ENCODE measurements at regions not wholly inside any gene's neighbourhood (a gene's known extent, or its start where the extent isn't known, plus 50 kb on each side); places are given as distances from the start of the nearest gene placed in this dataset.
"Not testable (repeated sequence)": the region's sequence is repeated elsewhere in the genome, so short reads cannot be mapped to it uniquely, and the experiment has no call there.

GRCh38 chr4:77282305-77282704 is 125.3 kb downstream of the CCNG2 start:
- no peak for TF ChIP-seq POLR2A (IDR thresholded peaks at IDR 0.05)
- no peak for TF ChIP-seq CTCF (IDR thresholded peaks at IDR 0.05)
- H3K9me3 ChIP-seq, result no peaks in the 10 kb centered on the region
- H3K27me3 ChIP-seq, result no peaks in the 10 kb centered on the region
- H3K27ac ChIP-seq, result no peak overlapping the region
- 42 to 54% methylated on average over 3 of the region's 3 CpGs for WGBS, 2 donors
- intact Hi-C loops (cut with DNase I), result no loop called here
- no peak overlapping the region for H3K4me3 ChIP-seq
- H3K36me3 ChIP-seq, result no peaks in the 10 kb centered on the region
- H3K4me1 ChIP-seq, result peaks cover 0 to 10% (median 0%) of the 10 kb centered on the region in 3 donors
- DNase-seq, result no peak

GRCh38 chr4:77284036-77284435 is 127.0 kb downstream of the CCNG2 start:
- intact Hi-C loops (cut with DNase I), result no loop called here
- TF ChIP-seq POLR2A (IDR thresholded peaks at IDR 0.05) (no peak), CTCF (IDR thresholded peaks at IDR 0.05) (no peak)
- DNase-seq, result no peak
- no peaks in the 10 kb centered on the region for H3K9me3 ChIP-seq
- no peak overlapping the region for H3K4me3 ChIP-seq
- WGBS, 2 donors, result 0 to 42% methylated on average over 2 of the region's 2 CpGs
- no peaks in the 10 kb centered on the region for H3K27me3 ChIP-seq
- no peak overlapping the region for H3K27ac ChIP-seq
- peaks cover 0 to 5% (median 0%) of the 10 kb centered on the region in 3 donors for H3K4me1 ChIP-seq
- no peaks in the 10 kb centered on the region for H3K36me3 ChIP-seq

- no peak for TF ChIP-seq POLR2A (IDR thresholded peaks at IDR 0.05)
- no peak for TF ChIP-seq CTCF (IDR thresholded peaks at IDR 0.05)
- Histone ChIP-seq H3K27me3 (no peaks in the 10 kb centered on the region), H3K4me1 (no peaks in the 10 kb centered on the region), H3K9me3 (no peaks in the 10 kb centered on the region), H3K36me3 (no peaks in the 10 kb centered on the region), H3K27ac (no peak overlapping the region), H3K4me3 (no peak overlapping the region)
- DNase-seq, result no peak
- WGBS, 2 donors, result 47 to 69% methylated on average over 1 of the region's 1 CpG
- intact Hi-C loops (cut with DNase I), result no loop called here
These were observed 129.9 kb downstream of the CCNG2 start for GRCh38 chr4:77286906-77287305.

GRCh38 chr4:77293426-77293825 is 136.4 kb downstream of the CCNG2 start:
- Histone ChIP-seq H3K9me3 (no peaks in the 10 kb centered on the region), H3K27me3 (no peaks in the 10 kb centered on the region), H3K27ac (no peak overlapping the region), H3K4me1 (no peaks in the 10 kb centered on the region), H3K4me3 (no peak overlapping the region), H3K36me3 (no peaks in the 10 kb centered on the region)
- no peak for DNase-seq
- TF ChIP-seq POLR2A (IDR thresholded peaks at IDR 0.05) (no peak), CTCF (IDR thresholded peaks at IDR 0.05) (no peak)
- intact Hi-C loops (cut with DNase I), result no loop called here

- DNase-seq; H3K36me3 ChIP-seq; H3K4me1 ChIP-seq; H3K4me3 ChIP-seq; H3K27me3 ChIP-seq; H3K9me3 ChIP-seq; intact Hi-C loops (cut with DNase I); H3K27ac ChIP-seq: not testable (repeated sequence)
- WGBS, 2 donors, result 57% methylated on average over 1 of the region's 3 CpGs; no CpG with 5 or more reads in 1 of the 2 donors
These were observed 144.0 kb downstream of the CCNG2 start for GRCh38 chr4:77300996-77301395.

GRCh38 chr4:77305766-77306165 is 148.8 kb downstream of the CCNG2 start:
- H3K9me3 ChIP-seq, result no peaks in the 10 kb centered on the region
- DNase-seq, result no peak
- TF ChIP-seq POLR2A (IDR thresholded peaks at IDR 0.05) (no peak), CTCF (IDR thresholded peaks at IDR 0.05) (peak in 1 of 6 experiments; percentile 18)
- no peaks in the 10 kb centered on the region for H3K4me1 ChIP-seq
- intact Hi-C loops (cut with DNase I), result no loop called here
- H3K27me3 ChIP-seq, result no peaks in the 10 kb centered on the region
- H3K4me3 ChIP-seq, result no peak overlapping the region
- no peaks in the 10 kb centered on the region for H3K36me3 ChIP-seq
- no peak overlapping the region for H3K27ac ChIP-seq
- 17 to 53% methylated on average over 2 of the region's 2 CpGs for WGBS, 2 donors

Data from esophagus squamous epithelium (tissue), 5 donors.